22Rv1 (cell line): ENCODE measurements at regions not wholly inside any gene's neighbourhood (a gene's known extent, or its start where the extent isn't known, plus 50 kb on each side); places are given as distances from the start of the nearest gene placed in this dataset.
"Not testable (repeated sequence)": the region's sequence is repeated elsewhere in the genome, so short reads cannot be mapped to it uniquely, and the experiment has no call there.

Experiments
- H3K27ac ChIP-seq: fragments of 450-650 bp; 2 replicates; pipeline ENCODE4 v1.5.1; 2017
- ZFX ChIP-seq: fragments of 450-650 bp; IDR thresholded peaks from 2 replicates; pipeline ENCODE4 v1.6.1; 2017; ENCODE audit warnings: antibody characterized with exemption, borderline replicate concordance
- TF ChIP-seq, protein P1 (sequence below): fragments of 450-650 bp; IDR thresholded peaks from 2 replicates; pipeline ENCODE4 v1.5.1; 2017; ENCODE audit warnings: mild to moderate bottlenecking

DNA sequence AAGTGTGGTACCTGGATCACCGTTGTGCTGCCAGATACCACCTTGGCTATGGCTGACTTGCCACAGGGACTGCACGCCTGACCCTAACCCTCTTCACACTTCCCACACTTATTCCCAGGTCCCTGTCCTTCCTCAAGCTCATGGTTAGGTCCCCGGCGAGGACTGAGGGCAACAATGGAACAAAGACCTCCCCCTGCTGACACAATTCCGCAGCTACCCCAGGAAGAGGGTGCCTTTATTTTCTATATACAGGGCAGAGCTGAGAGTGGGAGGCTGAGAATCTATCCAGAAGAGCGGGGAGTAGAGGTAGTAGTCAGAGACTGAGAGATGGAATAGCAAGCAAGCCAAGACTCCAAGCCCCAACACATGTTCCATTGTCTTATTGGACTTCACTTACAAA is 118.1 kb upstream of the SEM1 start:
- no peak overlapping the region for H3K27ac ChIP-seq
- no peak for TF ChIP-seq ZFX
- TF ChIP-seq, protein P1, sequence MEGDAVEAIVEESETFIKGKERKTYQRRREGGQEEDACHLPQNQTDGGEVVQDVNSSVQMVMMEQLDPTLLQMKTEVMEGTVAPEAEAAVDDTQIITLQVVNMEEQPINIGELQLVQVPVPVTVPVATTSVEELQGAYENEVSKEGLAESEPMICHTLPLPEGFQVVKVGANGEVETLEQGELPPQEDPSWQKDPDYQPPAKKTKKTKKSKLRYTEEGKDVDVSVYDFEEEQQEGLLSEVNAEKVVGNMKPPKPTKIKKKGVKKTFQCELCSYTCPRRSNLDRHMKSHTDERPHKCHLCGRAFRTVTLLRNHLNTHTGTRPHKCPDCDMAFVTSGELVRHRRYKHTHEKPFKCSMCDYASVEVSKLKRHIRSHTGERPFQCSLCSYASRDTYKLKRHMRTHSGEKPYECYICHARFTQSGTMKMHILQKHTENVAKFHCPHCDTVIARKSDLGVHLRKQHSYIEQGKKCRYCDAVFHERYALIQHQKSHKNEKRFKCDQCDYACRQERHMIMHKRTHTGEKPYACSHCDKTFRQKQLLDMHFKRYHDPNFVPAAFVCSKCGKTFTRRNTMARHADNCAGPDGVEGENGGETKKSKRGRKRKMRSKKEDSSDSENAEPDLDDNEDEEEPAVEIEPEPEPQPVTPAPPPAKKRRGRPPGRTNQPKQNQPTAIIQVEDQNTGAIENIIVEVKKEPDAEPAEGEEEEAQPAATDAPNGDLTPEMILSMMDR = peak; percentile 11; the same call in 1 of the 2 replicates

DNA sequence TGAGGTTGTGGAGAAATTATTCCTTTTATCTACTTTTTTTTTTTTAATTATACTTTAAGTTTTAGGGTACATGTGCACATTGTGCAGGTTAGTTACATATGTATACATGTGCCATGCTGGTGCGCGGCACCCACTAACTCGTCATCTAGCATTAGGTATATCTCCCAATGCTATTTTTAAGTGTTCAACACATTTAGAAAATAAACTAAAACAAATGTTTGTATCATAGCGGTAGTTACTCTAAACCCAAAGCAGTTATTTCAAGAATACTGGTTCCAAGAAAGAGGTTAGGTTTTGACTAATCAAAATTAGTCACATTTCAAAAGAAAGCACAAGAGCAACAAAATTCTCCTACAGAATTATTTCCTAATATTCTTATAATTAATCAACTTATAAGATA is 119.5 kb upstream of the SEM1 start:
- H3K27ac ChIP-seq = not testable (repeated sequence)

DNA sequence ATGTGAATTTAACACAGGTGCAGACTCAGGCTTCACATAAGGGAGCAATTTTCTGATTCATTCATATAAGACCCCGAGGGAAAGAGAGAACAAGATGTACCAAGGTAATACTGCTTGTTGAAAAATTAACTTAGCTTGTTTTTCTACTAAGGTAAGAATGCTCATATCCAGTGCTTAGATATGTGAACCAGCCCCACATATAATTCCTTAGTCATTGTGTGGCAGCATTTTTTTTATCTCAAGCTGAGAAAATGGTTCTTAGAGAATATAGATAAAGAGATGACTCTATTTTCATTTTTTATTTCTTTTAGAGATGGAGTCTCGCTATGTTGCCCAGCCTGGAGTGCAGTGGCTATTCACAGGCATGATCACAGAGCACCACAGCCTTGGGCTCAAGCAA is 121.8 kb upstream of the SEM1 start:
- TF ChIP-seq ZFX = no peak
- TF ChIP-seq, protein P1 = no peak
- no peak overlapping the region for H3K27ac ChIP-seq

DNA sequence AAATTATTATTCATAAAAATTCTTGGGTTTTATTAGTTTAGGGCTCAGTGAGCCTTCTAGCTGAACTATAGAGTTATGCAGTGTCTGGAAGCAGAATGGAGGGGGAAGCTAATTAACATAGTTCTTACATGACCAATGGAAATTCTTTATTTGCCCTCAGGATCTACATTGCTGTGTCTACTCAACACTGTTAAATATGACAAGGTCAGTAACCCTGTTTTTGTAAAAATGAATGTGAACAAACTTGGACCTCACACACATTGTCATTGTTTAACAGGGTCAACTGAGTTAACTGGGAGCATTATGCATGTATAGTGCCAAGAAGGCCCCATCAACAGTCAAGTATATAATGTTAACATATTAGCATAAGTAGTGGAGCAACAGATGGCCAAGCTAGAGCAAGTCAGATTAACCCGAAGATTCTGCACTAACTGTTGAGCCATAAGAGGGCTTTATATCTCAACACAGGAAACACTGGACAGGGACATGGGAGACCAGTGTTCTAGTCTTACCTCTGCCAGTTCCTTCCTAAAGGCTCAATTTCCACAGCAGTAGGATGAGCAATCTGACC is 122.5 kb upstream of the SEM1 start:
- H3K27ac ChIP-seq = no peak overlapping the region
- TF ChIP-seq ZFX = no peak
- TF ChIP-seq, protein P1 = no peak

GRCh38 chr7:96833676-96834453 is 124.2 kb upstream of the SEM1 start:
- TF ChIP-seq, protein P1 = no peak
- H3K27ac ChIP-seq = no peak overlapping the region

DNA sequence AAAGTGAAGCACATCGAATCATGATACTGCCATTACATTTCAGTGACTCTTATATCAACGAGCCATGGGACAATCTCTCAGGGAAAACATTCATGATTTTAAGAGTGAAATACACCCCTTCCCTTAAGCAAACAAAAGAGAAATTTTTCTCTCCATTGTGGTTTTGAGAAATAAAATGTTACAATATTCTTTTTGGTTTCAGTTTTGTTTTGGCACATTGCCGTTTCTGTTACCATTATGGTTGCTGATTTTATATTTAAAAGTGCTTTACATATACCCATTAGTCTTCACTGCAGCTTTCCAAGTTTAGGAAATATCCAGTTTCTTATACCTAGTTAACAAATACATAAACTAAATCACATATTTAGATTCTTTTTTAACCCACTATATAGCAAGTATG is 126.8 kb upstream of the SEM1 start:
- no peak for TF ChIP-seq ZFX
- TF ChIP-seq, protein P1 = no peak
- no peak overlapping the region for H3K27ac ChIP-seq

DNA sequence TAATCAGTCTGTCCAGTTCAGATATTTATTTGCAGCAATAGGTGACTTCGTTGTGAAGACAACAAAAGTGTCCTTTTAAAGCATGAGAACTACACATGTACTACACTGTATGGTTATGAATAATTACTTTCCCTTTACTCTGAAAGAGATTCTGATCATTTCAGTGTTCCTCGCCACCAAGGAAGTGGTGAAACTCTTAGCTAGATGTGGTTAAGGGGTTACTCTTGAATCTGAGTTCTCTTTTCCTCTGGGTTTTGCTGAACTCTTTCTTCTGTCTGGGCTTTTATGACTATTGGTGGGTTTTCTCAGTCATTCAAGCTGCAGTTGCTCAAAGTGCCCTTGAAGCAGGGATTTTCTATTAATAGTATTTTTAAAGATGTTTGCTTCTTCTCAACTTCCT is 127.9 kb upstream of the SEM1 start:
- no peak overlapping the region for H3K27ac ChIP-seq
- TF ChIP-seq, protein P1 = no peak
- no peak for TF ChIP-seq ZFX
